H1 (cell line): ENCODE measurements at regions not wholly inside any gene's neighbourhood (a gene's known extent, or its start where the extent isn't known, plus 50 kb on each side); places are given as distances from the start of the nearest gene placed in this dataset.
"Not testable (repeated sequence)": the region's sequence is repeated elsewhere in the genome, so short reads cannot be mapped to it uniquely, and the experiment has no call there.

ENCODE experiments used
- CTCF ChIA-PET: fragments of 300-600 bp; sonication (Branson Sonifier 250); formaldehyde crosslinking; loops from one replicate; lab custom pipeline; 2021; ENCODE audit not compliant: partially characterized antibody; lab: Charles Lee
- POLR2A ChIA-PET: fragments of 300-600 bp; sonication (Branson Sonifier 250); formaldehyde crosslinking; loops from one replicate; lab custom pipeline; 2021; ENCODE audit warnings: inconsistent platforms; ENCODE audit not compliant: partially characterized antibody; lab: Charles Lee
- DNase-seq, 2 experiments: peaks; one replicate each; pipeline versions ENCODE4 v3.0.0 to v3.0.0-alpha.2; 2010 to 2022; ENCODE audit warnings: low spot score in 2 of 2, low read depth in 1 of 2, mixed read lengths in 1 of 2
- FAIRE-seq: peaks from 2 replicates; lab custom pipeline; 2011; peaks lifted over from hg19 to GRCh38; lab: Jason Lieb, UNC
- H2AFZ ChIP-seq: 2 replicates; pipeline ENCODE4 v1.8.1; 2012; ENCODE audit warnings: low read length, inconsistent platforms
- H2AK5ac ChIP-seq: 2 replicates; pipeline ENCODE4 v1.6.1; 2013; ENCODE audit warnings: low read depth, low read length
- H2BK120ac ChIP-seq: replicated peaks from 2 replicates; pipeline ENCODE3; 2013; ENCODE audit warnings: low read depth, low read length, inconsistent platforms
- H2BK12ac ChIP-seq: 2 replicates; pipeline ENCODE4 v1.6.1; 2013; ENCODE audit warnings: low read depth, low read length
- H2BK15ac ChIP-seq: 2 replicates; pipeline ENCODE4 v1.6.1; 2013; ENCODE audit warnings: low read length
- H2BK20ac ChIP-seq: 2 replicates; pipeline ENCODE4 v1.6.1; 2013; ENCODE audit warnings: low read length
- H2BK5ac ChIP-seq: 2 replicates; pipeline ENCODE4 v1.6.1; 2013; ENCODE audit warnings: low read depth, low read length
- H3K14ac ChIP-seq: 2 replicates; pipeline ENCODE4 v1.6.1; 2013; ENCODE audit warnings: inconsistent platforms; ENCODE audit not compliant: insufficient read length
- H3K18ac ChIP-seq: 2 replicates; pipeline ENCODE4 v1.6.1; 2013; ENCODE audit warnings: low read length; ENCODE audit errors: extremely low read depth
- H3K23ac ChIP-seq: 2 replicates; pipeline ENCODE4 v1.6.1; 2013; ENCODE audit warnings: inconsistent platforms; ENCODE audit not compliant: insufficient read length
- H3K23me2 ChIP-seq: 2 replicates; pipeline ENCODE4 v1.6.1; 2013; ENCODE audit warnings: low read depth, low read length
- H3K27ac ChIP-seq: 2 replicates; pipeline ENCODE4 v1.6.1; 2011; ENCODE audit warnings: low read depth, low read length, inconsistent platforms
- H3K27me3 ChIP-seq, 4 experiments: replicated peaks in 1 of 4; 1 replicate in 1 of 4; 2 replicates in 3 of 4; pipeline versions ENCODE4 v1.6.1 to v1.8.1; 2011 to 2013; ENCODE audit warnings: low read length in 3 of 4, mild to moderate bottlenecking in 3 of 4, inconsistent platforms in 2 of 4, mixed read lengths in 2 of 4, moderate library complexity in 1 of 4; ENCODE audit not compliant: control insufficient read depth in 3 of 4, insufficient read depth in 3 of 4; ENCODE audit errors: extremely low read depth in 1 of 4
- H3K36me3 ChIP-seq, 4 experiments: 2 replicates each; pipeline versions ENCODE4 v1.6.1 to v1.8.1; 2011 to 2013; ENCODE audit warnings: mild to moderate bottlenecking in 4 of 4, low read length in 3 of 4, moderate library complexity in 2 of 4, control low read depth in 1 of 4, inconsistent platforms in 1 of 4; ENCODE audit not compliant: insufficient read depth in 4 of 4, control insufficient read depth in 2 of 4
- H3K4ac ChIP-seq: replicated peaks from 2 replicates; pipeline ENCODE3; 2013; ENCODE audit warnings: low read length, low read depth, mixed read lengths, inconsistent platforms; ENCODE audit not compliant: insufficient read length
- H3K4me1 ChIP-seq, 4 experiments: replicated peaks in 1 of 4; 1 replicate in 1 of 4; 2 replicates in 3 of 4; pipeline versions ENCODE4 v1.6.1 to v1.8.1; 2011 to 2013; ENCODE audit warnings: low read length in 3 of 4, inconsistent platforms in 2 of 4, mixed read lengths in 1 of 4; ENCODE audit not compliant: insufficient read depth in 4 of 4, control insufficient read depth in 3 of 4
- H3K4me2 ChIP-seq, 2 experiments: 2 replicates each; pipeline versions ENCODE4 v1.6.1 to v1.8.1; 2011 to 2013; ENCODE audit warnings: low read depth in 2 of 2, low read length in 2 of 2, control low read depth in 1 of 2, inconsistent platforms in 1 of 2, mild to moderate bottlenecking in 1 of 2; ENCODE audit not compliant: insufficient read depth in 1 of 2
- H3K4me3 ChIP-seq, 4 experiments: fragments of 200-600, 300-600 bp in 1 of 4; sonication (generic), shearing (Covaris generic), sonication (Bioruptor Twin) in 1 of 4; 2 replicates each; pipeline versions ENCODE4 v1.5.1 to v1.8.1; 2011 to 2016; ENCODE audit warnings: low read length in 4 of 4, low read depth in 3 of 4, control low read depth in 2 of 4, inconsistent platforms in 2 of 4, mild to moderate bottlenecking in 2 of 4, mixed read lengths in 1 of 4, moderate library complexity in 1 of 4; ENCODE audit not compliant: insufficient read depth in 2 of 4; ENCODE audit errors: extremely low read depth in 1 of 4
- H3K56ac ChIP-seq: replicated peaks from 2 replicates; pipeline ENCODE3; 2013; ENCODE audit warnings: low read depth, mild to moderate bottlenecking, mixed read lengths, low read length, inconsistent platforms; ENCODE audit not compliant: insufficient read length
- H3K79me1 ChIP-seq: 2 replicates; pipeline ENCODE4 v1.6.1; 2013; ENCODE audit warnings: low read depth, low read length, control low read depth
- H3K79me2 ChIP-seq, 2 experiments: 2 replicates each; pipeline versions ENCODE4 v1.6.1 to v1.8.1; 2012 to 2013; ENCODE audit warnings: low read length in 2 of 2, mild to moderate bottlenecking in 2 of 2, inconsistent platforms in 1 of 2; ENCODE audit not compliant: insufficient read depth in 2 of 2, control insufficient read depth in 1 of 2
- H3K9ac ChIP-seq, 4 experiments: replicated peaks in 1 of 4; 1 replicate in 1 of 4; 2 replicates in 3 of 4; pipeline versions ENCODE4 v1.6.1 to v1.8.1; 2011 to 2013; ENCODE audit warnings: low read depth in 3 of 4, low read length in 3 of 4, control low read depth in 2 of 4, mild to moderate bottlenecking in 2 of 4, moderate library complexity in 2 of 4, inconsistent platforms in 1 of 4; ENCODE audit errors: extremely low read depth in 1 of 4
- H3K9me3 ChIP-seq, 2 experiments: 2 replicates each; pipeline versions ENCODE4 v1.6.1 to v1.8.1; 2012 to 2013; ENCODE audit warnings: mild to moderate bottlenecking in 2 of 2, moderate library complexity in 2 of 2, control low read depth in 1 of 2, inconsistent platforms in 1 of 2, low read depth in 1 of 2, low read length in 1 of 2, mixed read lengths in 1 of 2; ENCODE audit not compliant: insufficient read depth in 2 of 2
- H4K20me1 ChIP-seq, 2 experiments: replicated peaks in 1 of 2; 2 replicates each; pipeline versions ENCODE3 to v1.8.1; 2011 to 2013; ENCODE audit warnings: inconsistent platforms in 2 of 2, low read length in 2 of 2, mild to moderate bottlenecking in 1 of 2; ENCODE audit not compliant: insufficient read depth in 2 of 2, control insufficient read depth in 1 of 2
- H4K5ac ChIP-seq: 2 replicates; pipeline ENCODE4 v1.6.1; 2013; ENCODE audit warnings: low read length, low read depth, mixed read lengths, inconsistent platforms; ENCODE audit not compliant: insufficient read length
- H4K8ac ChIP-seq: 2 replicates; pipeline ENCODE4 v1.8.0; 2013; ENCODE audit warnings: mild to moderate bottlenecking, moderate library complexity, low read length, inconsistent platforms; ENCODE audit not compliant: insufficient read depth; ENCODE audit errors: extremely low read depth
- H4K91ac ChIP-seq: replicated peaks from 2 replicates; pipeline ENCODE3; 2013; ENCODE audit warnings: low read length, mixed read lengths, inconsistent platforms; ENCODE audit not compliant: insufficient read length
- WGBS, 2 experiments: shearing (Covaris generic) in 1 of 2; methylation state at CpG; one replicate each; pipeline versions ENCODE4 v1.1.6 to v1.1.7; 2013 to 2015; ENCODE audit warnings: low lambda C conversion rate in 2 of 2, mixed read lengths in 2 of 2, inconsistent platforms in 1 of 2, low coverage in 1 of 2, missing lambda C conversion rate in 1 of 2; ENCODE audit not compliant: insufficient replicate concordance in 2 of 2, insufficient coverage in 1 of 2, insufficient read length in 1 of 2; ENCODE audit errors: extremely low coverage in 1 of 2, missing lambda C conversion rate in 1 of 2; 5-methylcytosine and 5-hydroxymethylcytosine counted together

DNA sequence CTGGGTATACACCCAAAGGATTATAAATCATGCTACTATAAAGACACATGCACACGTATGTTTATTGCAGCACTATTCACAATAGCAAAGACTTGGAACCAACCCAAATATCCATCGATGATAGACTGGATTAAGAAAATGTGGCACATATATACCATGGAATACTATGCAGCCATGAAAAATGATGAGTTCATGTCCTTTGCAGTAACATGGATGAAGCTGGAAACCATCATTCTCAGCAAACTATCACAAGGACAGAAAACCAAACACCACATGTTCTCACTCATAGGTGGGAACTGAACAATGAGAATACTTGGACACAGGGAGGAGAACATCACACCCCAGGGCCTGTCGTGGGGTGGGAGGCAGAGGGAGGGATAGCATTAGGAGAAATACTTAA is 104.5 kb downstream of the ANXA5 start:
- H2BK120ac ChIP-seq, CTCF ChIA-PET, H4K91ac ChIP-seq, H3K14ac ChIP-seq, POLR2A ChIA-PET, H3K18ac ChIP-seq, H2BK12ac ChIP-seq, H3K27ac ChIP-seq, H3K56ac ChIP-seq, H3K9me3 ChIP-seq, H3K4ac ChIP-seq, H2AK5ac ChIP-seq, H3K23me2 ChIP-seq, H3K4me2 ChIP-seq, DNase-seq, H4K8ac ChIP-seq, H3K79me1 ChIP-seq, H3K9ac ChIP-seq, H2AFZ ChIP-seq, H3K23ac ChIP-seq, H2BK20ac ChIP-seq, FAIRE-seq, H4K5ac ChIP-seq, H3K4me1 ChIP-seq, H4K20me1 ChIP-seq, H3K79me2 ChIP-seq, H3K36me3 ChIP-seq, H3K27me3 ChIP-seq, H3K4me3 ChIP-seq, H2BK5ac ChIP-seq, H2BK15ac ChIP-seq: not testable (repeated sequence)
- 68% methylated on average over 3 of the region's 3 CpGs; no CpG with 5 or more reads in 1 of the 2 experiments for WGBS, 2 experiments
